PFSK-1 (cell line): ENCODE measurements at regions not wholly inside any gene's neighbourhood (a gene's known extent, or its start where the extent isn't known, plus 50 kb on each side); places are given as distances from the start of the nearest gene placed in this dataset.

ENCODE experiments used
- POLR2AphosphoS5 ChIP-seq: IDR thresholded peaks from 2 replicates; pipeline ENCODE4 v1.6.1; 2012; ENCODE audit warnings: low read depth, mild to moderate bottlenecking, control low read depth, low read length, moderate library complexity
- SIN3A ChIP-seq: IDR thresholded peaks from 2 replicates; pipeline ENCODE4 v1.6.1; 2012; ENCODE audit warnings: mild to moderate bottlenecking, low read length, moderate library complexity, borderline replicate concordance; ENCODE audit not compliant: insufficient read depth
- TAF1 ChIP-seq: IDR thresholded peaks from 2 replicates; pipeline ENCODE4 v1.6.1; 2012; ENCODE audit warnings: low read length, control low read depth, borderline replicate concordance; ENCODE audit not compliant: insufficient read depth
- TF ChIP-seq, protein P1 (sequence below), 2 experiments: IDR thresholded peaks; 2 replicates each; pipeline versions ENCODE4 v1.6.1 to v1.8.0; 2011 to 2012; ENCODE audit warnings: low read depth in 2 of 2, low read length in 2 of 2, control low read depth in 1 of 2, inconsistent platforms in 1 of 2, mild to moderate bottlenecking in 1 of 2, moderate library complexity in 1 of 2; ENCODE audit not compliant: insufficient read depth in 1 of 2

- TF ChIP-seq, protein P1, sequence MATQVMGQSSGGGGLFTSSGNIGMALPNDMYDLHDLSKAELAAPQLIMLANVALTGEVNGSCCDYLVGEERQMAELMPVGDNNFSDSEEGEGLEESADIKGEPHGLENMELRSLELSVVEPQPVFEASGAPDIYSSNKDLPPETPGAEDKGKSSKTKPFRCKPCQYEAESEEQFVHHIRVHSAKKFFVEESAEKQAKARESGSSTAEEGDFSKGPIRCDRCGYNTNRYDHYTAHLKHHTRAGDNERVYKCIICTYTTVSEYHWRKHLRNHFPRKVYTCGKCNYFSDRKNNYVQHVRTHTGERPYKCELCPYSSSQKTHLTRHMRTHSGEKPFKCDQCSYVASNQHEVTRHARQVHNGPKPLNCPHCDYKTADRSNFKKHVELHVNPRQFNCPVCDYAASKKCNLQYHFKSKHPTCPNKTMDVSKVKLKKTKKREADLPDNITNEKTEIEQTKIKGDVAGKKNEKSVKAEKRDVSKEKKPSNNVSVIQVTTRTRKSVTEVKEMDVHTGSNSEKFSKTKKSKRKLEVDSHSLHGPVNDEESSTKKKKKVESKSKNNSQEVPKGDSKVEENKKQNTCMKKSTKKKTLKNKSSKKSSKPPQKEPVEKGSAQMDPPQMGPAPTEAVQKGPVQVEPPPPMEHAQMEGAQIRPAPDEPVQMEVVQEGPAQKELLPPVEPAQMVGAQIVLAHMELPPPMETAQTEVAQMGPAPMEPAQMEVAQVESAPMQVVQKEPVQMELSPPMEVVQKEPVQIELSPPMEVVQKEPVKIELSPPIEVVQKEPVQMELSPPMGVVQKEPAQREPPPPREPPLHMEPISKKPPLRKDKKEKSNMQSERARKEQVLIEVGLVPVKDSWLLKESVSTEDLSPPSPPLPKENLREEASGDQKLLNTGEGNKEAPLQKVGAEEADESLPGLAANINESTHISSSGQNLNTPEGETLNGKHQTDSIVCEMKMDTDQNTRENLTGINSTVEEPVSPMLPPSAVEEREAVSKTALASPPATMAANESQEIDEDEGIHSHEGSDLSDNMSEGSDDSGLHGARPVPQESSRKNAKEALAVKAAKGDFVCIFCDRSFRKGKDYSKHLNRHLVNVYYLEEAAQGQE (IDR thresholded peaks at IDR 0.05; ENCODE audit: insufficient read depth in 1 of 2, low read depth in 2 of 2, low read length in 2 of 2) = no peak
- TF ChIP-seq TAF1 = no peak
- no peak for TF ChIP-seq POLR2AphosphoS5
- TF ChIP-seq SIN3A = no peak
Observed at GRCh38 chr20:50417023-50417329, 93.2 kb upstream of the PTPN1 start.
